HG02885 (cell line): ENCODE measurements at regions not wholly inside any gene's neighbourhood (a gene's known extent, or its start where the extent isn't known, plus 50 kb on each side); places are given as distances from the start of the nearest gene placed in this dataset.

Experiments
- ATAC-seq: cut with Tn5 transposase; IDR thresholded peaks from one replicate; pipeline ENCODE4 v1.9.1; 2021; ENCODE audit warnings: mild to moderate bottlenecking; ENCODE audit not compliant: unreplicated experiment, poor library complexity

DNA sequence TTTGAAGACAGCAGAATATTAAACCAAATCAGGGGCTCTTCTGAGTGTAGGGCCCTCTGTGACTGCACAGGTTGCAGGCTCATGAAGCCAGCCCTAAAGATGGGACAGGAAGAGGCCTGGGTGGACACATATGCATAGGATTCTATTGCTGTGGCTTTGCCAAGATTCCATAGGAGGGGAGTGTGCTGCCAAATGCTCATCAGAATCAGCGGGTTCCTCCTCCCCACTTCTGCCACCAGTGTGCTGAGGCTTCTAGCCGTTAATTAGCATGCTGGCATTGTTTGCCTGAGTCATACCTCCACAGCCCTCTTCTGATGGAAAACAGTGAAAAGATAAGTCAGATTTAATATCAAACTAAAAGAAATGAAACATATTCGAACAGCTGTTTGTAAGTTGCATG is 103.9 kb upstream of the TMEFF2 start:
- no peak for ATAC-seq

DNA sequence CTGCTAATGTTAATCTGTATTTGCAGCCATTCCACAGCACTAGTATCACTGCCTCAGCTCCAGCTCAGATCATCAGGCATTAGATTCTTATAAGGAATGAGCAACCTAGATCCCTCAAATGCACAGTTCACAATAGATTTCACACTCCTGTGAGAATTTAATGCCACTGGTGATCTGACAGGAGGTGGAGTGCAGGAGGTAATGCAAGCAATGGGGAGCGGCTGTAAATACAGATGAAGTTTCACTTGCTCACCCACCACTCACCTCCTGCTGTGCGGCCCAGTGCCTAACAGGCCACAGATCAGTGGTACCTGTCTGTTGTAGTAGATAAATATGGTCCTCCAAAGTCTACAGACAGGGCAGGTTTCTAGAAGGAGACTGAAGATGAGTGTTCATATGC is 97.7 kb upstream of the TMEFF2 start:
- ATAC-seq, result no peak

DNA sequence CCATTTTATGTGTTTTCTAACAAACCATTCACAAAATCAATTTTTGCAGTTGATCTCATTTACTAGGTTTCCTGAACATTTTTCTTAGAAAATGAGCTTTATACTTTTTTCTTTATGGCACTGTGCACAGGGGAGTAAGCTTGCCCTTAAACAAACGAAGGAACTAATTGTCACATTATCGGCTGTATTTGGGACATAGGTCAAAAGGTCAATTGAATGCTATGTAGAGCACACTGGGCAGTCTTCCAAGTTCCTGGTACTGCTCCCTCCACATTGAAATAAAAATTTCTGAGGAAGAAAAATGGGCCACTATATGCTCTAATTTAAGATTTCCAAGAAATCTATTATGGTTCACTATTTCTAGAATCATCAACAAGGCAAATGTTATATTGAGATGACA is 93.6 kb upstream of the TMEFF2 start:
- ATAC-seq, result no peak

DNA sequence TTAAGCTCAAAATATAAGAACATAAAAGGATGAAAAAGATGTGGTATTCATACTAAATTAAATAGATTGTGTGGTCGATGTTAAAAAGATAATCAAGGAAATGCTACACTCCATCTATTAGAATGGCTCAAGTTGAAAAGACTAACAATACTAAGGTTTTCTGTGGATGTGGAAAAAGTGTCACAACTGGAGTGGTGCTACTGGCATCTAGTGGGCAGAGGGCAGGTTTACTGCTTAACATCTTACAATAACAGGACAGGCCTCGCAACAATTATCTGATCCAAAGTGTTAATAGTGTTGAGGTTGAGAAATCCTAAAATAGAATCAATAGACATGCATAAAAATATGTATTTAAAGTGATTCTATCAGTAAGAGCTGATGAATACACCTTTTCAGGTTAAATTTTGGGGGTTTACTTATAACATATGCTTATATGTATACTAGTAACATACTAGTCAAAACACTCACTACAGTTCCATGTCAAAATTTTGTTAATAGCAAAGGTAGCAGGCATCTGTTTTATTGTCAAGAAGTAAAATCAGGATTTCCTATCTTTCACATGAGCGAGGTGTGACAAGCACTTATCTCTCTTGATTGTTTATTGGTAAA is 91.5 kb upstream of the TMEFF2 start:
- no peak for ATAC-seq

DNA sequence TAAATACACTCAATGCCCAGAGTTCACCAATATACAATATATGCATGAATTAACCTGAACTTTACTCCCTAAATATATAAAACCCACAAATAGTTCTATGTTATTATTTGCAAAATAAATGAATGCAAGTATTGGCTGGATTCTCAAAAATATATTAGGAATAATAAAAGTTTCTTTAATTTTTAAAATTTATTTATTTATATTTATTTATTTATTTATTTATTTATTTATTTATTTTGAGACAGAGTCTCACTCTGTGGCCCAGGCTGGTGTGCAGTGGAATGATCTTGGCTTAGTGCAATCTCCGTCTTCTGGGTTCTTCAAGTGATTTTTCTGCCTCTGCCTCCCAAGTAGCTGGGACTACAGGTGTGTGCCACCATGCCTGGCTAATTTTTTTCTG is 88.7 kb upstream of the TMEFF2 start:
- no peak for ATAC-seq

DNA sequence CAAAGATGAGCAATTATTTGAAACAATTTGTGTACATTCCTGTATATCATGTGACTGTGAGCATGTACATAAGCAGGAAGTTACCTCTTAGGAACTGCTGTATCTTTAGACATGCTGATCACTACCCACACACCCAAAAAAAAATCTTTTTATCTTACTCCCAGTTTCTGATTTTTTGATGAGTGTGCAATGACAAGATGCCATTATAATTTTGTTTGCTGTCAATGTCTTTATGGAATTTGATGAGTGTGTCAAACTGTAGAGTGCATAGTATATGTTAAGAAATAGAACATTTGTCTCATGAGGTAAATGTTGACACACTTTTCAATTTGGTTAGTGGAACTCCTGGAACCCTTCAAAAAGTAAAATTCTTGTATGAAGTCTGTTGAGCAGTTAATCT is 84.0 kb upstream of the TMEFF2 start:
- ATAC-seq, result no peak

DNA sequence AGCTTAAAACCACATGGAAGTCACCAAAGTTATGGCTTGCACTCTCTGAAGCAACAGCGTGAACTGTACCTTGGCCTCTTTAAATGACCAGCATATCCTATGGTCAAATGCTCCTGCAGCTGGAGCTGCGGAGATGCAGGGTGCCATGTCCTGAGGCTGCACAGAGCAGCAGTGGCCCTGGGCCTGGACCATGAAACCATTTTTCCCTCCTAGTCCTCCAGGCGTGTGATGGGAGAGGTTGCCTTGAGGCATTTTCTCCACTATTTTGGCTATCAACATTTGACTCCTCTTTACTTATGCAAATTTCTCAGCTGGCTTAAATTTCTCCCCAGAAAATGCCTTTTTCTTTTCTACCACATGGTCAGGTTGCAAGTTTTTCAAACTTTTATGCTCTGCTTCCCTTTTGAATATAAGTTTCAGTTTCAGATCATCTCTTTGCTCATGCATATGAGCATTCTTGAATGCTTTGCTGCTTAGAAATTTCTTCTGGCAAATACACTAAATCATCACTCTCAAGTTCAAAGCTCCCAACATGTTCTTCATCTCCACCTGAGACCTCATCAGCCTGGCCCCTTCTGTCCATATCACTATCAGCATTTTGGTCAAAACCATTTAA is 82.9 kb upstream of the TMEFF2 start:
- ATAC-seq, result no peak

DNA sequence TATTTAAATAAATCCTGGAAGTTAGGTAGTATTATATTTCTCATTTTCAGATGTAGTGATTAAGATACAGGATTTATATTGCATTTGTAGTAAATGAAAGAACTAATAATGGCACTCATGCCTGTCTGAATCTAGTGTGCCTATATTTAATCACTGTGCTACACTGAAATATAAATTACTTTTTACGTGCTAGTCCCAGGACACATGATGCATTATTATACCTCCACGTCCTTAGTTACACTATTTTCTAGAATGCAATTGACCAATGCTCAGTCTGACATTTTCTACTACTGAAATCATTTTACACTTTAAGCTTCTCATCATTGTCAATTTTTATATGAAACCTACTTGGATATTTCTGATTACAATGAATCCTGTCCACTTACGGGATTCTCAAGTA is 80.9 kb upstream of the TMEFF2 start:
- no peak for ATAC-seq

DNA sequence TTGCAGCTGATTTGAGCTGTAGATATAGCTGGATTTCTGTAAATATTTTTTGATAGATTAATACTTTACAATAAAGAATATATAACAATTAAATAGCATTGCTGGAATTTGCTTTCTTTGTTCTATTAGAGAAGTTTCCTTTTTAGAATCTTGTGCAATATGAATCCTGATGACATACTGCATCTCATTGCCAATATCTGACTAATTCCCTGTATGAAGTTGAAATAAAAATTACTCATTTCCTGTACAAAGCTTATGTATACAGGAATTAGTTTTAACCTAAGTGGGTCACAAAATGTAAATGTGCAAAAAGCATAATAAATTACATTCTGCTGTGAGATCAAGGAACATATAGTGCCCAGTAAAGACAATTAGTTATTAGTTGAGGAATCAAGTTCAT is 72.8 kb upstream of the TMEFF2 start:
- ATAC-seq, result no peak

DNA sequence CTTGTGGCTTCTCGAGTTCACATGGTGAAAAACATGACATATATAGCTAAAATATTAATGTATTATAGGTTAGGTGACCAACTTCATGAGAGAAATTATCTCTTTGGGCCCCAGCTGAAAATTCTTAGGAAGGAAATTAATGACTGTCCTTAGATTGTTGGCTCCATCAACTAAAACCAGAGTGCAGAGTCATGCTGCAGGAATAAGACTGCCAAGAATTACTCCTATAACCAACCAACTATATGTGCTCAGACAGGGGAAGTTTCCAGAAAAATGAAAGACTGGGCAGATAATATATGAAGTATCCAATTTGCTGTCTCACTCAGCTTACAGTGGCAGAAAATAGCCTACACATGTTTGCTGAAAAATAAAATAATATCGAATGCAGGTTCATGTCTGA is 71.0 kb upstream of the TMEFF2 start:
- no peak for ATAC-seq

DNA sequence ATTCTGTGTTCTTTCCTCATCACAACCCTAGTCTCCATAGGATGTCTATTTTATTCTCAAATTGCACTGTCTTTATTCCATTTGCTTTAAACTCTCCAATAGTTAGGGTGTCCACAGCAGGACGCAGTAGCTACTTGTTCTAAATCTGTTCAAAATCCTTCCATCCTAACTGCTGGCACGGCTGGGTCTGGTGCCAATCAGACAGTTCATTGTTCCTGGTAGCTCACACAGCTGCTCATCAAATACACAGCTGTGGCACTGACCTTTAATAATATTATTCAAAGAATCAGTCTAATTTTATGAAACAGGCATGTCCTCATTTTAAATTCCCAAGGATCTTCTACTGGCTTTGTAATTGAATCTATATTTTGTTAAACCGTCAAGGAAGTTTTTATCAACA is 59.7 kb upstream of the TMEFF2 start:
- ATAC-seq, result no peak

DNA sequence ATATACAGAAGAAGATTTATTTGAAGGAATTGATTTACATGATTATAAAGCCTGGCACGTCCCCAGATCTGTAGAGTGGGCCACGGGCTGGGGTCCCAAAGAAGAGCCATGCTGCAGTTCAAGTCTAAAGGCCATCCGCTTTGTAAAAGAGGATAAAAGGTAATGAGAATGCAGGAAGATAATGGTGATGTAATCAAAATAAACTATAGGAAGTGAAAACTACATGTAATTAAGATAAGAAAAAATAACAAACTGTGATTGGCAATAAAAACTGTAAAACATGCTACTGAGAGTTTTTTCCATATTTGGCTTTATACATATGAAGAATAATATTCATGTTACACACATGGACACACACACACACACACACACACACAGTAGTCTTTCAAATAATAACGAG is 59.0 kb upstream of the TMEFF2 start:
- ATAC-seq, result no peak

DNA sequence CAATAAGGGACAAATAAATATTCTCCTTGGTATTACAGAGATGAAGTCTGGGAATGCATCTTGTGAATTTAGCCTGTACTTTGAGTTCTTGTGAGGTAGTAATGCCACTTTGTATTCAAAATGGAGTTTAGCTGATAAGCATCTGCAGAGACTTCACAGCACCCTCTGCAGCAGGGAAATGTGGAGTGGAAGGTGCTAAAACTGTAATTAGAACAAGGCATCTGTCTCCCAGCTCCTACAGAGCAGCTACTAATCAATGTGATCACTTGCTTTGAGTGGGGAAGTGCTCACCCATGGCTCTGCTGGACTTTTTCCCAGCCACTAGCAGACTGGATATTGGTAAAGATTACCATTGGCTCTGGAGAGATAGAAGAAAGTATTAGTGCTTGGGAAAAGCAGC is 56.2 kb upstream of the TMEFF2 start:
- ATAC-seq, result no peak

DNA sequence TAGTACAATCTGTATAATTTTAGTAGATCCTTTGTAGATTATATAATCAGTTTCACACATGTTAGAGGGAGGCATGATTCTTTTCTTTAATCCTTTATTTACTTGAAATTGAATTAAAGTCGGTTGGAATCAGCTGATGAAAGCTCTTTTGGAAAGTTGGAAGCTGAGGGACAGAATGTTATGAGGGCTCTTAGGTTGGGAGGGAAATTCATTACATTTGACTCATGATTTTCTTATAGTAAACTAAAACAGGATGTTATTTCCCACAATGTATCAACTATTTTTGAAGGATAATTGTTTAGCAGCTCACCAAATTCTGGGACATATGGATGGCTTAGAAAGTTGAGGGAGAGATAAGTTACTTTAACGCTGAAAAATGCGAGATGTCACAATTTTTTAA is 52.7 kb upstream of the TMEFF2 start:
- no peak for ATAC-seq

DNA sequence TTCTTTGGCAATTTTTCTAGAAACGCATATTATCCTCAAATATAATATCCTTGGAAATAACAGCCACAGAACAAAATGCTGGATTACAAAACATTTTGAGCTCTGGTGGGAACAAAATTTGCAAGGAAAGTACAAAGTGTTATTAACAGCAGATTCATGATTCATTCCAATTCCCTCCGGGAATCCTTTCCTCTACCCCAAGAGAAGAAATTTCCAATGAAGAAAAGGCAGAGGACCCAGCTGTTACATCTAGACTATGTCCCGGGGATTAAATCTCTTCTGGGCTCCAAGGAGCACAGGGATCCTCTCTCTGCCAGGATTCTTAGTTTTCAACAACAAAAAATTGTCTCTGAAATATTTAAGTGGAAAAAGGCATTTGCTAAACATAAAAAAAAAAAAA is 51.6 kb upstream of the TMEFF2 start:
- ATAC-seq, result no peak

DNA sequence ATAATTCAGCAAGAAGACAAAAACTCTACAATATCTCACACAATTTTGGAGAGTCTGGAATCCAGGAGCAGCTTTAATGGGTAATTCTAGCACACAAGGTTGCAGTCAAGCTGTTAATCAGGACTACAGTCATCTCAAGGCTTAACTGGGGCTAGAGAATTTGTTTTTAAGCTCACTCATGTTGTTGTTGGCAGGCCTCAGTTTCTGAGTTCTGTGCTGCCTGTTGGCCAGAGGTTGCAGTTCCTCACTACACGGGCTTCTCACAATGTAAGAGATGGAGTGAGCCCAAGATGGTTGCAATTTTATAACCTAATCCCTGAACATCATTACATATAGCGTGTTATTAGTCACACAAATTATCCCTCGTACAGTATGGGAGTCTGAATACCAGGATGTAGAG is 50.6 kb upstream of the TMEFF2 start:
- ATAC-seq, result no peak
